HEK293 (cell line): ENCODE measurements at regions not wholly inside any gene's neighbourhood (a gene's known extent, or its start where the extent isn't known, plus 50 kb on each side); places are given as distances from the start of the nearest gene placed in this dataset.

Source experiments
- YY1 ChIP-seq: fragments of 450-650 bp; formaldehyde crosslinking; IDR thresholded peaks from 2 replicates; pipeline ENCODE4 v1.5.1; 2018; ENCODE audit warnings: missing biosample characterization, missing genetic modification characterization
- ZFP3 ChIP-seq: fragments of 450-650 bp; formaldehyde crosslinking; IDR thresholded peaks from 2 replicates; pipeline ENCODE4 v1.5.1; 2016; ENCODE audit warnings: low read depth, missing biosample characterization, missing genetic modification characterization
- ZNF302 ChIP-seq: fragments of 450-650 bp; formaldehyde crosslinking; IDR thresholded peaks from 2 replicates; pipeline ENCODE4 v1.5.1; 2016; ENCODE audit warnings: missing biosample characterization, missing genetic modification characterization, low read depth
- ZNF585B ChIP-seq: fragments of 450-650 bp; formaldehyde crosslinking; IDR thresholded peaks from 2 replicates; pipeline ENCODE4 v1.5.1; 2016; ENCODE audit warnings: missing biosample characterization, missing genetic modification characterization
- ZSCAN16 ChIP-seq: fragments of 450-650 bp; formaldehyde crosslinking; IDR thresholded peaks from 2 replicates; pipeline ENCODE4 v1.5.1; 2016; ENCODE audit warnings: missing biosample characterization, missing genetic modification characterization
- TF ChIP-seq, protein P1 (sequence below): fragments of 450-650 bp; formaldehyde crosslinking; IDR thresholded peaks from 2 replicates; pipeline ENCODE4 v1.5.1; 2016; ENCODE audit warnings: missing biosample characterization, missing genetic modification characterization

DNA sequence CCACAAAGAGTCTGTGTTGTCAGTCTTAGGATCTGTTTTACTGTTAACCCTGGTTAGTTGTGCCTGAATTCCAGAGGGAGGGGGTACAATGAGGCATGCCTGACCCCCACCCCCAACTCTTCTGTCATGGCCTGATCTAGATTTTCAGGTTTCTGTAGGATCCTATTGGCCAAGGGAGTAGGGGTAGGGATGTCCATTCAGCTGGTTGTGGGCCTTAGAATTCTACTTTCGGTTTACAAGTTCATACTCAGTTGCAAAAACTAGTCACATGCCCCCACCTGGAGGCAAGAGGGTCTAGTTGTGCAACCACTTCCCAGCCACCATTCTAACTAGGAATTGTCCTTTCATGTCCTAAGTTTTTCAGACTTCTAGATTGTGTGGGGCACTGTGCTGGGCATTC lies 94.3 kb upstream of the MBNL2 start:
- TF ChIP-seq ZSCAN16 = no peak
- no peak for TF ChIP-seq ZFP3
- TF ChIP-seq, protein P1, sequence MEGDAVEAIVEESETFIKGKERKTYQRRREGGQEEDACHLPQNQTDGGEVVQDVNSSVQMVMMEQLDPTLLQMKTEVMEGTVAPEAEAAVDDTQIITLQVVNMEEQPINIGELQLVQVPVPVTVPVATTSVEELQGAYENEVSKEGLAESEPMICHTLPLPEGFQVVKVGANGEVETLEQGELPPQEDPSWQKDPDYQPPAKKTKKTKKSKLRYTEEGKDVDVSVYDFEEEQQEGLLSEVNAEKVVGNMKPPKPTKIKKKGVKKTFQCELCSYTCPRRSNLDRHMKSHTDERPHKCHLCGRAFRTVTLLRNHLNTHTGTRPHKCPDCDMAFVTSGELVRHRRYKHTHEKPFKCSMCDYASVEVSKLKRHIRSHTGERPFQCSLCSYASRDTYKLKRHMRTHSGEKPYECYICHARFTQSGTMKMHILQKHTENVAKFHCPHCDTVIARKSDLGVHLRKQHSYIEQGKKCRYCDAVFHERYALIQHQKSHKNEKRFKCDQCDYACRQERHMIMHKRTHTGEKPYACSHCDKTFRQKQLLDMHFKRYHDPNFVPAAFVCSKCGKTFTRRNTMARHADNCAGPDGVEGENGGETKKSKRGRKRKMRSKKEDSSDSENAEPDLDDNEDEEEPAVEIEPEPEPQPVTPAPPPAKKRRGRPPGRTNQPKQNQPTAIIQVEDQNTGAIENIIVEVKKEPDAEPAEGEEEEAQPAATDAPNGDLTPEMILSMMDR (tag by site-specific recombination) = no peak
- no peak for TF ChIP-seq ZNF302 (tag by site-specific recombination)
- TF ChIP-seq ZNF585B = no peak
- TF ChIP-seq YY1 (tag by site-specific recombination) = no peak
